Testis (tissue), 2 donors: ENCODE measurements at regions not wholly inside any gene's neighbourhood (a gene's known extent, or its start where the extent isn't known, plus 50 kb on each side); places are given as distances from the start of the nearest gene placed in this dataset.

ENCODE experiments used
- DNase-seq: peaks from one replicate; pipeline ENCODE4 v3.0.0-alpha.2; 2019
- H3K27ac ChIP-seq, 2 donors: fragments of 200-600 bp; sonication (generic); one replicate each; pipeline ENCODE4 v1.5.1; 2019
- H3K27me3 ChIP-seq: fragments of 200-600 bp; sonication (generic); one replicate; pipeline ENCODE4 v1.5.1; 2019
- H3K36me3 ChIP-seq: fragments of 200-600 bp; sonication (generic); one replicate; pipeline ENCODE4 v1.5.1; 2017; ENCODE audit warnings: low read depth; ENCODE audit errors: missing control alignments
- H3K4me1 ChIP-seq: fragments of 200-600 bp; sonication (generic); one replicate; pipeline ENCODE4 v1.5.1; 2019
- H3K4me3 ChIP-seq, 2 donors: fragments of 200-600 bp; sonication (generic); one replicate each; pipeline ENCODE4 v1.5.1; 2017 to 2019
- H3K9me3 ChIP-seq: fragments of 200-600 bp; sonication (generic); one replicate; pipeline ENCODE4 v1.5.1; 2017
- CTCF ChIP-seq, 3 experiments: fragments of 450-650 bp in 2 of 3; fragments of 200-600 bp in 1 of 3; sonication (generic) in 1 of 3; IDR thresholded peaks; one replicate each; pipeline ENCODE4 v1.5.1; 2016 to 2019; ENCODE audit warnings: antibody characterized with exemption in 3 of 3, mild to moderate bottlenecking in 2 of 3, moderate library complexity in 1 of 3
- POLR2A ChIP-seq: fragments of 450-650 bp; IDR thresholded peaks from one replicate; pipeline ENCODE4 v1.6.1; 2017; ENCODE audit warnings: antibody characterized with exemption, mild to moderate bottlenecking, moderate library complexity
- WGBS, 2 donors: methylation state at CpG; one replicate each; pipeline ENCODE4 v1.1.5; 2018; 5-methylcytosine and 5-hydroxymethylcytosine counted together
- intact Hi-C: fragments of 100-400 bp; cut with DNase I; formaldehyde crosslinking; loops from one replicate; pipeline ENCODE4 v1.15.1; 2023; ENCODE audit warnings: low total_unique reads

GRCh38 chr3:190175490-190175889 lies 54.8 kb upstream of the P3H2 start:
- intact Hi-C loops: no loop called here
- H3K27me3 ChIP-seq: no peaks in the 10 kb centered on the region
- no peaks in the 10 kb centered on the region for H3K4me1 ChIP-seq
- 89 to 100% methylated on average over 1 of the region's 1 CpG for WGBS, 2 donors
- no peaks in the 10 kb centered on the region for H3K9me3 ChIP-seq
- no peak for DNase-seq
- TF ChIP-seq CTCF (IDR thresholded peaks at IDR 0.05) (no peak), POLR2A (no peak)
- H3K36me3 ChIP-seq: no peaks in the 10 kb centered on the region
- H3K4me3 ChIP-seq: no peak overlapping the region
- H3K27ac ChIP-seq: no peak overlapping the region

GRCh38 chr3:190174471-190174870 lies 53.8 kb upstream of the P3H2 start:
- Histone ChIP-seq H3K36me3 (no peaks in the 10 kb centered on the region), H3K27ac (no peak overlapping the region), H3K4me3 (no peak overlapping the region), H3K4me1 (no peaks in the 10 kb centered on the region), H3K27me3 (no peaks in the 10 kb centered on the region), H3K9me3 (no peaks in the 10 kb centered on the region)
- DNase-seq: no peak
- 88 to 89% methylated on average over 1 of the region's 1 CpG for WGBS, 2 donors
- intact Hi-C loops: no loop called here
- TF ChIP-seq CTCF (IDR thresholded peaks at IDR 0.05): no peak
- no peak for TF ChIP-seq POLR2A

- no peak for TF ChIP-seq POLR2A
- no peak for TF ChIP-seq CTCF (IDR thresholded peaks at IDR 0.05)
These were observed 52.7 kb upstream of the P3H2 start for GRCh38 chr3:190173426-190173825.

GRCh38 chr3:190172751-190173150 lies 52.1 kb upstream of the P3H2 start:
- no peak for DNase-seq
- WGBS, 2 donors: 93% methylated on average over 2 of the region's 2 CpGs
- no peak overlapping the region for H3K4me3 ChIP-seq
- no peaks in the 10 kb centered on the region for H3K9me3 ChIP-seq
- H3K27me3 ChIP-seq: no peaks in the 10 kb centered on the region
- no peaks in the 10 kb centered on the region for H3K4me1 ChIP-seq
- intact Hi-C loops: no loop called here
- no peaks in the 10 kb centered on the region for H3K36me3 ChIP-seq
- TF ChIP-seq POLR2A: no peak
- TF ChIP-seq CTCF (IDR thresholded peaks at IDR 0.05): no peak
- no peak overlapping the region for H3K27ac ChIP-seq

More at GRCh38 chr3:190173426-190173825, 52.7 kb upstream of the P3H2 start:
- intact Hi-C loops: no loop called here
- 43 to 65% methylated on average over 1 of the region's 1 CpG for WGBS, 2 donors
- no peaks in the 10 kb centered on the region for H3K4me1 ChIP-seq
- H3K36me3 ChIP-seq: no peaks in the 10 kb centered on the region
- no peaks in the 10 kb centered on the region for H3K27me3 ChIP-seq
- no peaks in the 10 kb centered on the region for H3K9me3 ChIP-seq
- DNase-seq: no peak
- H3K4me3 ChIP-seq: no peak overlapping the region
- no peak overlapping the region for H3K27ac ChIP-seq
